ENCODE measurements at regions not wholly inside any gene's neighbourhood (a gene's known extent, or its start where the extent isn't known, plus 50 kb on each side); places are given as distances from the start of the nearest gene placed in this dataset.

GRCh38 chr1:199287206-199287605 is 648.4 kb downstream of the PTPRC start:
- no peak for DNase-seq (ENCODE audit: low read depth)

- DNase-seq (ENCODE audit: low read depth) = no peak
Observed at GRCh38 chr1:199287647-199288046, 648.8 kb downstream of the PTPRC start.

- DNase-seq (ENCODE audit: low read depth) = no peak
Observed at GRCh38 chr1:199290186-199290585, 651.3 kb downstream of the PTPRC start.

- no peak for DNase-seq (ENCODE audit: low read depth)
Observed at GRCh38 chr1:199291022-199291740, 652.3 kb downstream of the PTPRC start.

GRCh38 chr1:199292896-199293295 is 654.1 kb downstream of the PTPRC start:
- no peak for DNase-seq (ENCODE audit: low read depth)

GRCh38 chr1:199295107-199295506 is 656.3 kb downstream of the PTPRC start:
- no peak for DNase-seq (ENCODE audit: low read depth)

GRCh38 chr1:199297174-199297573 is 658.3 kb downstream of the PTPRC start:
- no peak for DNase-seq (ENCODE audit: low read depth)

- DNase-seq (ENCODE audit: low read depth) = no peak
Observed at GRCh38 chr1:199297887-199298286, 659.0 kb downstream of the PTPRC start.

- no peak for DNase-seq (ENCODE audit: low read depth)
Observed at GRCh38 chr1:199298825-199299224, 660.0 kb downstream of the PTPRC start.

- DNase-seq (ENCODE audit: low read depth) = no peak
Observed at GRCh38 chr1:199301472-199302217, 662.8 kb downstream of the PTPRC start.

- no peak for DNase-seq (ENCODE audit: low read depth)
Observed at GRCh38 chr1:199302554-199302953, 663.7 kb downstream of the PTPRC start.

- DNase-seq (ENCODE audit: low read depth) = no peak
Observed at GRCh38 chr1:199303035-199303434, 664.2 kb downstream of the PTPRC start.

GRCh38 chr1:199305053-199305452 is 666.2 kb downstream of the PTPRC start:
- no peak for DNase-seq (ENCODE audit: low read depth)

GRCh38 chr1:199307496-199308264 is 668.8 kb downstream of the PTPRC start:
- DNase-seq (ENCODE audit: low read depth) = no peak

- DNase-seq (ENCODE audit: low read depth) = no peak
Observed at GRCh38 chr1:199308349-199308846, 669.6 kb downstream of the PTPRC start.

- no peak for DNase-seq (ENCODE audit: low read depth)
Observed at GRCh38 chr1:199310708-199311107, 671.9 kb downstream of the PTPRC start.

- DNase-seq (ENCODE audit: low read depth) = no peak
Observed at GRCh38 chr1:199311478-199312262, 672.8 kb downstream of the PTPRC start.

GRCh38 chr1:199312626-199313025 is 673.8 kb downstream of the PTPRC start:
- DNase-seq (ENCODE audit: low read depth) = no peak

- no peak for DNase-seq (ENCODE audit: low read depth)
Observed at GRCh38 chr1:199313444-199313843, 674.6 kb downstream of the PTPRC start.

GRCh38 chr1:199319341-199319740 is 680.5 kb downstream of the PTPRC start:
- DNase-seq (ENCODE audit: low read depth) = no peak

GRCh38 chr1:199322278-199322677 is 683.4 kb downstream of the PTPRC start:
- DNase-seq (ENCODE audit: low read depth) = no peak

- DNase-seq (ENCODE audit: low read depth) = no peak
Observed at GRCh38 chr1:199333180-199333579, 694.3 kb upstream of the NR5A2 start.
